Sigmoid colon (tissue), 6 donors: ENCODE measurements at regions not wholly inside any gene's neighbourhood (a gene's known extent, or its start where the extent isn't known, plus 50 kb on each side); places are given as distances from the start of the nearest gene placed in this dataset.

Source experiments
- DNase-seq: peaks from one replicate; pipeline ENCODE4 v3.0.0-alpha.2; 2019
- H3K27ac ChIP-seq, 4 donors: fragments of 200-600 bp; sonication (generic); one replicate each; pipeline ENCODE4 v1.5.1; 2016 to 2019; ENCODE audit warnings: mild to moderate bottlenecking in 1 of 4
- H3K27me3 ChIP-seq, 3 donors: fragments of 200-600 bp; sonication (generic); one replicate each; pipeline ENCODE4 v1.5.1; 2019; ENCODE audit warnings: mild to moderate bottlenecking in 1 of 3
- H3K36me3 ChIP-seq, 4 donors: fragments of 200-600 bp; sonication (generic); one replicate each; pipeline ENCODE4 v1.5.1; 2016 to 2019
- H3K4me1 ChIP-seq, 4 donors: fragments of 200-600 bp; sonication (generic); one replicate each; pipeline ENCODE4 v1.5.1; 2017 to 2019
- H3K4me3 ChIP-seq, 4 donors: fragments of 200-600 bp; sonication (generic); one replicate each; pipeline ENCODE4 v1.5.1; 2017 to 2019; ENCODE audit warnings: mild to moderate bottlenecking in 2 of 4, moderate library complexity in 1 of 4
- H3K9me3 ChIP-seq, 4 donors: fragments of 200-600 bp in 3 of 4; sonication (generic) in 3 of 4; one replicate each; pipeline versions ENCODE4 v1.5.1 to v1.6.1; 2013 to 2019
- CTCF ChIP-seq, 4 experiments: fragments of 450-650 bp in 3 of 4; fragments of 200-600 bp in 1 of 4; IDR thresholded peaks; one replicate each; pipeline ENCODE4 v1.5.1; 2016 to 2019; ENCODE audit warnings: antibody characterized with exemption in 4 of 4, mild to moderate bottlenecking in 3 of 4, moderate library complexity in 2 of 4
- EP300 ChIP-seq, 4 donors: sonication (generic); formaldehyde crosslinking; IDR thresholded peaks; one replicate each; pipeline ENCODE4 v1.6.1; 2017; ENCODE audit warnings: antibody characterized with exemption in 4 of 4
- POLR2A ChIP-seq, 2 donors: fragments of 450-650 bp; IDR thresholded peaks; one replicate each; pipeline ENCODE4 v1.6.1; 2016; ENCODE audit warnings: antibody characterized with exemption in 2 of 2, mild to moderate bottlenecking in 2 of 2, moderate library complexity in 2 of 2
- POLR2AphosphoS5 ChIP-seq, 4 donors: sonication (generic); formaldehyde crosslinking; IDR thresholded peaks; one replicate each; pipeline ENCODE4 v1.6.1; 2017; ENCODE audit warnings: antibody characterized with exemption in 4 of 4
- WGBS, 2 donors: extraction: QIAGEN DNeasy Blood & Tissue Kit; methylation state at CpG; one replicate each; pipeline ENCODE4 v1.1.7; 2013; 5-methylcytosine and 5-hydroxymethylcytosine counted together
- intact Hi-C: fragments of 100-400 bp; cut with DNase I; formaldehyde crosslinking; loops from one replicate; pipeline ENCODE4 v1.15.1; 2023
- donor health status: healthy with polysubstance abuse.
- donor health status: healthy.

DNA sequence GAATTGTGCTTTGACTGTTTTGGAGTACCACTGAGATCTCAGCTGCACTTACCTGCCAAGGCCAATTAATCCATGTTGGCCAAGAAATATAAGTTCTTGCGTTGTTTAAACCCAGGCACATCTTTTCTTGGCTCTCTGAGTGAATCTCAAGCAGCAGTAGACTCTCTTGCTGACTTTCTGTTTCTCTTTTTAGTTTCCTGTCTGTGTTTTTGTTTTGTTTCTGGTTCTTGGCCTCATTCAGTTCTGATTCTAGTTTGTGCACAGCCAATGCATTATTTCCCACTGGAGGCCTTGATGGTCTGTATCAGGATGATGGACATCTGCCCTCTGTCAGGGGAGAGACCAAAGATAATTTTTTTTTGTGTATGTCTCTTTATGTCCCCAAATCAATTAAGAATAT lies 379.4 kb downstream of the CDH2 start:
- Histone ChIP-seq H3K27ac (no peak overlapping the region), H3K27me3 (no peaks in the 10 kb centered on the region), H3K4me1 (no peaks in the 10 kb centered on the region), H3K9me3 (no peaks in the 10 kb centered on the region), H3K4me3 (no peak overlapping the region), H3K36me3 (no peaks in the 10 kb centered on the region)
- TF ChIP-seq POLR2AphosphoS5 (IDR thresholded peaks at IDR 0.05), result no peak
- no peak for TF ChIP-seq CTCF (IDR thresholded peaks at IDR 0.05)
- TF ChIP-seq POLR2A (IDR thresholded peaks at IDR 0.05), result no peak
- no peak for TF ChIP-seq EP300 (IDR thresholded peaks at IDR 0.05)
- no peak for DNase-seq
- 60 to 75% methylated on average over 1 of the region's 1 CpG for WGBS, 2 donors
- intact Hi-C loops, result no loop called here

- TF ChIP-seq POLR2AphosphoS5 (IDR thresholded peaks at IDR 0.05), result no peak
- no peak for TF ChIP-seq POLR2A (IDR thresholded peaks at IDR 0.05)
- no peak for TF ChIP-seq CTCF (IDR thresholded peaks at IDR 0.05)
- no peak for TF ChIP-seq EP300 (IDR thresholded peaks at IDR 0.05)
- Histone ChIP-seq H3K27me3 (no peaks in the 10 kb centered on the region), H3K9me3 (no peaks in the 10 kb centered on the region), H3K36me3 (no peaks in the 10 kb centered on the region), H3K4me1 (no peaks in the 10 kb centered on the region), H3K27ac (no peak overlapping the region), H3K4me3 (no peak overlapping the region)
- WGBS, 2 donors, result 81 to 84% methylated on average over 2 of the region's 2 CpGs
- intact Hi-C loops, result no loop called here
- DNase-seq, result no peak
Observed at GRCh38 chr18:27794181-27794926, 382.6 kb downstream of the CDH2 start.

GRCh38 chr18:27793013-27793785 lies 383.7 kb downstream of the CDH2 start:
- Histone ChIP-seq H3K4me3 (no peak overlapping the region), H3K27me3 (no peaks in the 10 kb centered on the region), H3K36me3 (no peaks in the 10 kb centered on the region), H3K9me3 (no peaks in the 10 kb centered on the region), H3K27ac (no peak overlapping the region), H3K4me1 (no peaks in the 10 kb centered on the region)
- 46 to 68% methylated on average over 7 of the region's 7 CpGs for WGBS, 2 donors
- no peak for DNase-seq
- intact Hi-C loops, result no loop called here
- TF ChIP-seq POLR2AphosphoS5 (IDR thresholded peaks at IDR 0.05), result no peak
- no peak for TF ChIP-seq POLR2A (IDR thresholded peaks at IDR 0.05)
- no peak for TF ChIP-seq EP300 (IDR thresholded peaks at IDR 0.05)
- no peak for TF ChIP-seq CTCF (IDR thresholded peaks at IDR 0.05)

DNA sequence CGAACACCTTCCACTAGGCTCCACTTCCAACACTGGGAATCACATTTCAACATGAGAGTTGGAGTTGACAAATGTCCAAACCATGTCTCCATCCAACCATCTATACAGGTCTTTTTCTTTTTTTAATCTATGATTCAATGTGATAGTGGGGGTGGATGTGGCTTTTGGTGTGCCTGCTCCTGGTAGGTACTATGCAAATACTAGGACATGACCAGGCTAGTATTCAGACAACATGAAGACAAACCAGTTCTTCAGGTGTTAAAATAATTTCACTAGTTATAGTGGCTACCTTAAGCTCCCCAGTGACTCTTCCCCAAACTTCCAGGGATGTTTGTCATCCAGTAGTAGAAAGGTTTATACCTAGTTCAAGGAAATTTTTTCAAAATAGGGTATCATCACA lies 387.5 kb downstream of the CDH2 start:
- Histone ChIP-seq H3K27me3 (no peaks in the 10 kb centered on the region), H3K36me3 (no peaks in the 10 kb centered on the region), H3K4me3 (no peak overlapping the region), H3K4me1 (no peaks in the 10 kb centered on the region), H3K9me3 (no peaks in the 10 kb centered on the region), H3K27ac (no peak overlapping the region)
- TF ChIP-seq POLR2A (IDR thresholded peaks at IDR 0.05) (no peak), CTCF (IDR thresholded peaks at IDR 0.05) (no peak), EP300 (IDR thresholded peaks at IDR 0.05) (no peak), POLR2AphosphoS5 (IDR thresholded peaks at IDR 0.05) (no peak)
- DNase-seq, result no peak
- intact Hi-C loops, result no loop called here
- WGBS, 2 donors, result 85 to 92% methylated on average over 1 of the region's 1 CpG
